ENCODE measurements at regions not wholly inside any gene's neighbourhood (a gene's known extent, or its start where the extent isn't known, plus 50 kb on each side); places are given as distances from the start of the nearest gene placed in this dataset.

GRCh38 chr1:58246549-58246948, 300.0 kb downstream of the OMA1 start:
- H3K4me3 ChIP-seq (ENCODE audit: low read depth, low read length) = no peak overlapping the region
- DNase-seq (ENCODE audit: low read depth) = no peak
- TF ChIP-seq CTCF (IDR thresholded peaks at IDR 0.05; ENCODE audit: insufficient read depth, low read depth, low read length) = no peak

- no peak for DNase-seq (ENCODE audit: low read depth)
- H3K4me3 ChIP-seq (ENCODE audit: low read depth, low read length) = no peak overlapping the region
- TF ChIP-seq CTCF (IDR thresholded peaks at IDR 0.05; ENCODE audit: insufficient read depth, low read depth, low read length) = no peak
Measured at GRCh38 chr1:58244872-58245271, 301.7 kb downstream of the OMA1 start.

GRCh38 chr1:58238846-58239245, 307.7 kb downstream of the OMA1 start:
- TF ChIP-seq CTCF (IDR thresholded peaks at IDR 0.05; ENCODE audit: insufficient read depth, low read depth, low read length) = no peak
- DNase-seq (ENCODE audit: low read depth) = no peak
- H3K4me3 ChIP-seq (ENCODE audit: low read depth, low read length) = no peak overlapping the region

- no peak overlapping the region for H3K4me3 ChIP-seq (ENCODE audit: low read depth, low read length)
- no peak for TF ChIP-seq CTCF (IDR thresholded peaks at IDR 0.05; ENCODE audit: insufficient read depth, low read depth, low read length)
- DNase-seq (ENCODE audit: low read depth) = no peak
Measured at GRCh38 chr1:58233729-58234128, 312.8 kb downstream of the OMA1 start.

DNA sequence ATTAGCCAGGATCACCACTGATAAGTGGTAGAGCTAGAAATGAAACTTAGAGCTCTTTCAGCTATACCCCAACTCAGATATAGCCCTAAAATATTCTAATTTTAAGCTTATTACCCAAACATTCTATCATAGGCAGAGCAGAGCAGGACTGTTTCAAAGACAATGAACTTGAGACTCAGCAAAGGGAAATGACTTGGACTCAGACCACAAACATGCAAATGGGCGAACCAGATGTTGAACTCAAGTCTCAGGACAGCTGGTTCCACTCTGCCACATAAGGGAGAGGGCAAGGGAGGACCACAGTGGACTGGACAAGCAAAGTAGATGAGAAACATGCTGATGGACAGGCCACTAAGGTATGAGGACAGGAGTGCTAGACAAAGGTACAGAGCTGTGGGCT, 315.3 kb downstream of the OMA1 start:
- no peak overlapping the region for H3K4me3 ChIP-seq (ENCODE audit: low read depth, low read length)
- no peak for TF ChIP-seq CTCF (IDR thresholded peaks at IDR 0.05; ENCODE audit: insufficient read depth, low read depth, low read length)
- DNase-seq (ENCODE audit: low read depth) = no peak

DNA sequence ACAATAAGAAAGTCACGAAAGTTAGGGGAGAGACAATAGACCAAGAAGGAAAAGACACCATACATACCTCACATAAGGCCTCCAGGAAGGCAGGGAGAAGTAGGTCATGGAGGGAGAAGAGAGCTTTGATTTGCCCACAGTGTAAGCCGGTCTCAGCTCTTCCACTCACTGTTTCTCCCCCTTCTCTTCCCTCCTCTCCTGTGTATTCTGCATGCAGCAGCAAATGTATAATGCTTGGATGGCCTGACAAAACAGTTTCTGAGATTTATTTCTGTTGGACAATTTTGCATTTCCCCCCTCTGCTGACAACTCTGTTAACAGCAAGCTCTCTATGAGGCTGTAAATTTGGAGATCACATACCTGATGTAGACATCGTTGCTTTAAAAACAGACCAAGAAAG, 318.9 kb downstream of the OMA1 start:
- no peak for DNase-seq (ENCODE audit: low read depth)
- no peak for TF ChIP-seq CTCF (IDR thresholded peaks at IDR 0.05; ENCODE audit: insufficient read depth, low read depth, low read length)
- no peak overlapping the region for H3K4me3 ChIP-seq (ENCODE audit: low read depth, low read length)

DNA sequence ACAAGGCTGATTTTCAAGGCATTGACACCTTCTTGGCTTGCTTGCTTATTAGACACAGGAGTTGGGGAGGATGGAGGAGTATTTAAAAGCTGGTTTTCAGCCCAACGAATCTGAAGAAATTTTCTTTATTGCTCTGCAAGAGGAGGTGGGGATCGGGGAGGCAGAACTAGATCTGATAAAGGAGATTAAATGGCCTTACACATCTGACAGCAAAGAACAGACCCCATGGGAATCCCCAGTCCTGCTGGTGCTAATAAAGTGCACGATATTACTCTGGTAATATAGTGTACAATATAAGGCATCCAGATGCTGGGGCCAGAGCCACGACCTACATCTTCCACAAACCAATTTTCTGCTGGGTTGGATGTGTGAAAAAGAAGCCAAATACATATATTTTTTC, 323.0 kb downstream of the OMA1 start:
- TF ChIP-seq CTCF (IDR thresholded peaks at IDR 0.05; ENCODE audit: insufficient read depth, low read depth, low read length) = no peak
- DNase-seq (ENCODE audit: low read depth) = no peak
- no peak overlapping the region for H3K4me3 ChIP-seq (ENCODE audit: low read depth, low read length)

Measured in fibroblast of villous mesenchyme (primary cell).